HG03066 (cell line): ENCODE measurements at regions not wholly inside any gene's neighbourhood (a gene's known extent, or its start where the extent isn't known, plus 50 kb on each side); places are given as distances from the start of the nearest gene placed in this dataset.
"Not testable (repeated sequence)": the region's sequence is repeated elsewhere in the genome, so short reads cannot be mapped to it uniquely, and the experiment has no call there.

Experiments used
- ATAC-seq: cut with Tn5 transposase; IDR thresholded peaks from one replicate; pipeline ENCODE4 v1.9.1; 2021; ENCODE audit warnings: low read depth; ENCODE audit not compliant: unreplicated experiment

- no peak for ATAC-seq
These were observed 213.7 kb upstream of the HES1 start for GRCh38 chr3:193922034-193922774.

GRCh38 chr3:193923958-193924357 lies 212.0 kb upstream of the HES1 start:
- not testable (repeated sequence) for ATAC-seq

GRCh38 chr3:193926071-193926470 lies 209.9 kb upstream of the HES1 start:
- ATAC-seq: not testable (repeated sequence)

- ATAC-seq: not testable (repeated sequence)
These were observed 208.3 kb upstream of the HES1 start for GRCh38 chr3:193927413-193928206.

GRCh38 chr3:193928354-193929209 lies 207.4 kb upstream of the HES1 start:
- ATAC-seq: no peak

GRCh38 chr3:193929373-193929772 lies 206.6 kb upstream of the HES1 start:
- ATAC-seq: no peak

- ATAC-seq: no peak
These were observed 205.9 kb upstream of the HES1 start for GRCh38 chr3:193929921-193930646.

- ATAC-seq: no peak
These were observed 203.8 kb upstream of the HES1 start for GRCh38 chr3:193932136-193932535.

- ATAC-seq: no peak
These were observed 203.4 kb upstream of the HES1 start for GRCh38 chr3:193932576-193932975.

- no peak for ATAC-seq
These were observed 202.5 kb upstream of the HES1 start for GRCh38 chr3:193933451-193933850.

- no peak for ATAC-seq
These were observed 200.0 kb upstream of the HES1 start for GRCh38 chr3:193935916-193936315.

GRCh38 chr3:193938613-193939012 lies 197.3 kb upstream of the HES1 start:
- no peak for ATAC-seq

- ATAC-seq: no peak
These were observed 196.4 kb upstream of the HES1 start for GRCh38 chr3:193939527-193939926.

GRCh38 chr3:193940526-193940925 lies 195.4 kb upstream of the HES1 start:
- ATAC-seq: no peak

GRCh38 chr3:193941486-193941885 lies 194.5 kb upstream of the HES1 start:
- ATAC-seq: no peak

- no peak for ATAC-seq
These were observed 193.4 kb upstream of the HES1 start for GRCh38 chr3:193942516-193943055.

- ATAC-seq: no peak
These were observed 192.7 kb upstream of the HES1 start for GRCh38 chr3:193943200-193943599.

- no peak for ATAC-seq
These were observed 192.0 kb upstream of the HES1 start for GRCh38 chr3:193943851-193944517.

GRCh38 chr3:193944518-193944884 lies 191.4 kb upstream of the HES1 start:
- ATAC-seq: no peak

- no peak for ATAC-seq
These were observed 190.8 kb upstream of the HES1 start for GRCh38 chr3:193945143-193945542.
